NCI-H748 (cell line): ENCODE measurements at regions not wholly inside any gene's neighbourhood (a gene's known extent, or its start where the extent isn't known, plus 50 kb on each side); places are given as distances from the start of the nearest gene placed in this dataset.
A peak's percentile ranks its signal among the peaks of the same experiment; 100 is the strongest.

Source experiments
- DNase-seq: peaks from one replicate; lab custom pipeline; 2025; ENCODE audit not compliant: unreplicated experiment; lab: John Stamatoyannopoulos, UW

DNA sequence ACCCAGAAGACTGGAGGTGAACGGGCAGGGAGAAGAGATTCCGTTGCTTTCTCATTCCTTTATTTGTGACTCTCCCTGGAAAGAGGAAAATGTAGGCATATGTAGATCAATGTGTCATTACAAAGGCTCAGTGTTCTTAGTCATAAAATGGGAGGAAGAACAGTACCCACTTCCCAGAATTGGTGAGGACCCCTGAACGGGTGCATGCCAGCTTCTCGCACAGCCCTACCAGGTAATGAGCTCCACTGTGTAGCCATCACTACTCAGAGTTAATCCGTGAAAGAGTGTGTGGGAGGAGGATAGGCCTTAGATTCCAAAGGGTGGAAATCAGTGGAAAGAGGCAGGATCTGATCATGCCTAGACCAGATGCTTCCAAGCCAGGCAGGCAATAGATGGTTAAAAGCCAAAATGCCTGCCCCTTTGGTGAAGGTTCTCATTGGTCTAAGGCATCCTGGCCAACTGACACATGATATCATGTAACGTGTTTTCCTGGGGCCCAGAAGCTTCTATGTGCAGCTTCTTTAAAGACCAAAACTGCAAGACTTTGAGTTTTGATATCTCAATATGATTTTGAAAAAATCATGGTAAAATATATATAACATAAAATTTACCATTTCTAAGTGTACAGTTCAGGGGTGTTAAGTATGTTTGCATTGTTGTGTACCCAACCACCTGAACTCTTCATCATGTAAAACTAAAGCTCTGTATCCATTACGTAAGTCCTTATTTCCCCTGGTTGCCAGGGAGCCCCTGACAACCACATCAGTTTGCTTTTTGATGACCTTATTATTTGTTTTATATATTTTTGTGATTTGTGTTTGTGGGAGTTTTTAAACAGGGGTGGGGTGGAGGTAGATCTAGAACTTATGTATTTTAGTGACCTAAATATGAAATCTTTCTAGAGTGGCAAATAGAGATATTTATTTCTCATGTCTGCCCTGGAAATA, 402.2 kb upstream of the CFAP20DC start:
- peak; percentile 1 for DNase-seq

DNA sequence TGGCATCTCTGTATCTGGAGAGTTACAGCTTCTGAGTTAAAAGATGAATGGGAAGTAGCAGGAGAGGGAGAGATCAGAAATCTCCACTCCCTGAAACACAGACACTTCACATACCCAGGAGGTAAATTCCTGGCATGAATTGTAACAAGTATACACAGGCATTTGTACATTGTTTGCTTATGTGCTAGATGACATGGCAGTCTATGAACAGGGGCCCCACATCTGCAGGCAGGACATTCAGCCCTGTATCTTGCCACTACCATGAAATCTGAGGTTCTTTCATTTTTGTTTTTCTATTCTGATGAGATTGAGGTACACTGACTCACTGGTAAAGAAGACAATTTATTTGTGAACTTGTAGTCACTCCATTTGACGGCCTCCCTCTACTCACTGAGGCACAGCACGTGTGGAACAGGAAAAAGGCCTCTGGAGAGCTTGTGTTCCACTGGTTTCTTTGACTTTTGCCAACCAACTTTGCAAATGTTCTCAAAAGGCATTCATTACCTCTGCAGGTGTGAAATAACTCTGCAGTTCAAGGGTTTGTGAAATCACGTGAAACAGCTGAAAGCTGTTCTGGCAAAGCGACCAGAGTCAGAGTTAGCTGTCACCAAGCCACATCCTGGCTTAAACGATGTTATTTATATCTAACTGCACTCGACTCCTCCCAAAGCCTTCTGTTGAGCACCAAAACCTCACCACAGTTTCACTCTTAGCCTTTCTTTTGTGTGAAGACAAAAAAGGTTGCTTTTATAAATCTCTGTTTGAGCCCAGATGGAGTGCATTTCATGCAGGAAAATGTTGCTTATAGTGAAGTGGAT, 401.3 kb upstream of the CFAP20DC start:
- DNase-seq, result no peak

DNA sequence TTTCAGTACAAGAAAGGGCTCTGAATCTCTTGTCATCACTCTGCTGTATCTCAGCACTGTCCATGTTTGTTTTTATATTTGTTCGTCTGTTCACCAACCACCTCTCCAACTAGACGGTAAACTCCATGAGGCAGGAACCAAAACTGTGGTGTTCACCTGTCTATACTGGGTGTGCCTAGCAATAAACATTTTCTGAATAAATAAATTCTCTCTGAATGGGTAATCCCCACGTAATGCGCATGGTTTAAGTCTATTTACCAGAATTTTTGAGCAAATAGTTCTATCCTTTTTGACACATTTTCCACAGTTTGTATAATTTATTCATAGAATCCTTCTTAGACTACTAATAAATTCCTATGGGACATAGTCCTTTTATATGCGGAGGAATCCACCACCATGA, 400.6 kb upstream of the CFAP20DC start:
- DNase-seq, result no peak

DNA sequence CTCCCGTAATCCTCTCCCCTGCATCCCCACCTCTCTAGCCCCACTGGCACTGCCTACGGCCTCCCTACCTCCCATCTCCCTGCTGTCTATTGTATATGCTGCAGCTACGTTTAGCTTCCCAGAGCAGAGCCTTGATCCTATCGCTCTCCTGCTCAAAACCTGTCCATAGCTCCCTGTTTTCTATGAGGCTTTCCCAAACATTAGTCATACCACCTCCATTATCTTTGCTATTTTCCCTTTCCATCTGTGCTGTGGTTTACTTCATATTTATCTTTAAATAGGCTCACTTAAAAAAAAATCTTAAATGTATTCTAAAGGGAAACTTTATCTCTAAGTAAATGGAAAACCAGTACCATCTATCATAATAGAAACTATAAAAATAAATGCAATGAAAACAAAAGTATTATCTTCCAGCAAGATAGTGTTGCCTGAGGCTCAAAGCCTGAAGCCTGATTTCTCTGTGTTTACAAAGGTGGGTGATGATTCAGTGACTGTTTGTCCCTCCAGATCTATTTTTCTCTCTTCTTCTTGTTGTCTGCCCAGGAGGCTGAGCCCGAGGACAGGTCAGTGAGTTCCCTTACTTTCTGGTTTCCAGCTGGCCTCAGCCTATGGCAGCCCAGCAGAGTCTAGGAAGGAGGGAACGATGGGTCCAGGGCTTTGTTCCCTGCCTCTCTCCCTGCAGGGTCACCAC, 397.1 kb upstream of the CFAP20DC start:
- peak; percentile 24 for DNase-seq

DNA sequence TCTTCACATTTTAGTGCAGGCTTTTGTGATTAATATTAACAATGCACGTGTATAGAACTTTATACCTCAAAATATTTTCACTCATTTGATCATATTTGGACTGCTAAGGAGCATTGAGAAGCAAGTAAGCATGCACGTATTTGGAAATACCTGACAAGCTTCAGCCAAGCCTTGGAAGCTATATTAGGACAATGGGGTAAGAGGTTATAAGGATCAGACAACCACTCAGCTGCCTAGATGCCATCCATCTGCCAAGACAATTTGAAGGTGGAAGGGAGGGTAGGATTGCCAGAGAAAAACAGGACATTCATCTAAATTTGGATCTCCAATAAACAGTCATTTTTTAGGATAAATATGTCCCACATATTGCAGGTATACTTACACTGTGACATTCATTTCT, 394.9 kb upstream of the CFAP20DC start:
- no peak for DNase-seq

DNA sequence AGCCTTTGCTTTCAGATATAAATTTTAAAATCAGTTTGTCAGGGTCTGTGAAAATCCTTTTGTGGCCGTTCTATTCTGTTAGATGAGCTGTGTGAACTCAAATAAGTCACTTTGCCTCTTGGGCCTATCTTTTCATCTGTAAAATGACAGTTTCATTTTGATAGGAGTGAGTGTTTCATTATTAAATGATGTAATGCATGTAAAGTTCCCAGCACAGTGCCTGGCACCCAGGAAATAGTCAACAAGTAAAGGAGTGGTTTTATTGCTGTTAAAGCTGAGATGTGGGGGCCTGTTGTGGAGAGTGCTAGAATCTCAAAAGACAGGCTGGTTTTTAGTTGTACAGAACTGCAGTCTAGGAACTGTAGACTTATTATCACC, 394.5 kb upstream of the CFAP20DC start:
- DNase-seq, result no peak

DNA sequence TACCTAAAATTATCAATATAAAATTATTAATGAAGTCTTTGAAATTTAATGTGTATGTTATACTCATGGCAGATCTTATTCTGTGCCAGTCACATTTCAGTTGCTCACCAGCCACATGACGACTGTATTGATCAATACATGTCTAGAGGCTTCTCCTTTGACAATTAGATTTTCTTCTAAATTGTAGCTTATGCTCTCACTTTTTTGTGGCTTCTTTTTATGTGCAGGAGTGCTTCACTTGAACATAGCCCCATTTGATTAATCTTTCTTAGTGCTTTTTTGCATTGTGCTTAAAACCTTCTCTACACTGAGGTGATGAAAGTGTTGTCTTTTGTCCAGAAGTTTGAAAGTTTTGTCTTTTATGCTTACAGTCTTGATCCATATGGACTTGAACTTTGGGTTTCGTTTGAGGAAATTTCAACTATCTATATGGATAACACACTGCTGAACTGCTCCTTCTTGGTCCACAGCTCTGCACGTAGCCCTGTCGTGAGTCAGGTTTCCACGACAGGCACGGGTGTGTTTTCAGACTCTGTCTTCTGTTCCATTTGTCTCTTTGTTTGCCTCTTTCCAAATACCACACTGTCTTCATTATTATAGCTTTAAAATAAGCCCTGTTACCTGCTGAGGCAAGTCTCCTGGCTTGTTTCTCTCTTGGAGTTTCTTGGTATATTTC, 393.9 kb upstream of the CFAP20DC start:
- DNase-seq, result no peak

DNA sequence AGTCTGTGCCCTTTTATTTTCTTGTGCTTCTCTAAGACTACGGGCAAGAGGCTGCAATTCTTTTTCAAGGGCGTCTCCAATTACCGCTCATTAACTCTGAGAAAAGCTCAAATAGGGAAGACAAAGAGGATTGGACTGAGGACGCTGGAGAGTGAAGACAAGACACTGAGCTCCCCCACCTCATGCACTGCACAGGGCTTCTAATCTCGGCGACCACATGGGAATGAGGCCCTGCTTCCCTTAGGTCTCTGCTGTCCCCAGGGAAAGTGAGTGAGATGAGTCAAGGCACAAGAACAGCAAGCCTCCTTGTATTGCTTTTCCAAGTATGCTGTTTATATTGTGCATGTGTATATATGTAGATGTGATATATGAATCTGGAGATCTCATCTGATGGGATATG, 392.2 kb upstream of the CFAP20DC start:
- no peak for DNase-seq

DNA sequence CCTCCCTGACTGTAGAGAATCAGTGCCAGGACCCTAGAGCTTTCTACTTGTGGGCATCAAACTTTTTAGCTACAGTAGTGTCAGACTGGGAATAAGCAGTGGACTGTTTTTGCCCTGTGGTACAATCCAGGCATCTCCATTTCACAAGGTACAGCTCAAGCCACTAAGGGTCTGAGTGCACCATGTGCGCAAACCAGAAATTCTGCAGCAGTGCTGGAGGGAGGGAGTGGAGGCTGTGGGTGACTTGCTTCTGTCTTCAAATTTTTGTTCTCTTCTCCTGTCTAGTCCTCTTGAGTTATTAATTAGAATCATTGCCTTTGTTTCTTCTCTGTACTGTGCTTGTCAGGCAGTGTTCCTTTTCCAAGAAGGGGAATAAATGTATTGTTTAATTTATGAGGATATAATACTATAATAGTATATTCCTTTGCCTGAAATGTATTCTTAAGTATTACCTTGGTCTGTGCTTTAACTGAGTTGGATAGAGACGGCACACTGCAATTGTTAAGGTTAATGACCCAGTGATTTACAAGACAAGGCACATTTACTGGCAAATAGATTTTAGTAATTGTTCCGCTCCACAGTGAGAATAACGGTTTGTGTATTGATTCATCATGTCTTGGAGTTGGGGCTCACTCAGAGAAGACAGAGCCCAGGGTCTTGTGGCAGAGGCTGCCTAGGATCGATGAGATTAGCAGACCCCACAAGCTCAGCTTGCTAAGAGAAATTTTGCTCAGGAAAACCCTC, 390.6 kb upstream of the CFAP20DC start:
- no peak for DNase-seq

DNA sequence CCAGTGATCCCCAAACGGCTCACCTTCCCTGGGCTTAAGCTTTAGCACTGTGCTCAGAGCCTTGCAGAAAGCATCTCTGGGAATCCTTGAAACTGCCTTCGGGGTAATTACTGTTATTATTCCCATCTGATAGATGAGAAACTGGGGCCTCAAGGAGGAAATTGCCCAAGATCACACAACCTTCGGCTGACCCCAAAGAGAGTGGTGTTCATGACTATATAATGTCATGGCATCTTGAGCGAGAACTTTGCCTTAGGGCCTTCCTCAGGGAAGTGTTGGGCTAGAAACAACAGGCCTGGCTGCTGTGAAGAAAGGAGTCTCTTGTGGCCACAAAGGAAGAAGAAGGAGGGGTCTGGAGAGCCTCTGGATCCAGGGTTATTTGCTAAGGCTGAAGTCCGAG, 388.7 kb upstream of the CFAP20DC start:
- no peak for DNase-seq

DNA sequence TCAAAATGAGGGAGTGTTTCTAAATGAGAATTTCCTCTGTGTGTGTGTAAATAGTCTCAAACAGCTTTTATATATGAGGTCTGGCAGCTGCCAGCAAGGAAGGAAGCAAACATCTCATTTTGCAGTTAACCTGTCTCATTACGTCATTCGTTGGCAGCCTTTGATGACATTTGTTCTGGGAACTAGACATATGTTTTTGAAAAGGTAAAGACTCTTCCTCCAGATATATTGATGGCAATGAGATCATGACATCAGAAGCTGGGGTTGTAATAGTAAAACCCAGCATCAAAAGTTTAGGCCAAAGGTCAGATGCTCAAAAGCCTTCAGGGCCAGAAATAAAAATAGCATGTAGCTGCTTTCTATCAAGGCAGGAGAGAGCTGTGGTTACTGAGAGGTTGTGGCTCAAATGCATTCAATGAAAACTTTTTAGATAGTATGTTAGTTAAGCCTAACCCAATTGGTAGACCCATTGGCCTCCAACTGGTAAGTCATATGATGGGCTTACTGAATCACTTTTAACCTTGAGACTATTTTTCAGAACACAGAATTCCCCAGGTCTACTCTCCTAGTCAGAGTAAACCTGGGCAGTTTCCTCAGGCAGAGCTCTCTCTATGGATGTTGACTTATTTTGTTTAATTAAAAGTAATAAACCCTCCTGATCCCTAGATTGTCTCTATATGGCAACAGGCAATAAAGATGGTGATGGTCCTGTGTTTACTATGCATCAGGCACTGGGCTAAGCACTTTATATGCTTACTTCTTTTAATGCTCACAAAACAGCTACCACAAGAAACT, 386.5 kb upstream of the CFAP20DC start:
- DNase-seq, result peak; percentile 46

DNA sequence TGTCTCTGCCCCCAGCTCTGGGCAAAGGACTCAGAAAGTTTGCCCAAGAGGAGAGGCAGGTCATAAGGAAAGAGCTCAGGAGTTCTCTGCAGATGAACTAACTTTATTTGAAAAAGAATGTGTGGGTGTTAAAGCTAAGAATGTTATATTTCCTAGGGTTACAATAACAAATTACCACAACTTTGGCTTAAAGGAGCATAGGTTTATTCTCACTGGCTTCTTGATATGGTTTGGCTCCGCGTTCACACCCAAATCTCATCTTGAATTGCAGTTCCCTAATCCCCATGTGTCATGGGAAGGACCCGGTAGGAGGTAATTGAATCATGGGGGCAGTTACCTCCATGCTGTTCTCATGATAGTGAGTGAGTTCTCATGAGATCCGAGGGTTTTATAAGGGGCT, 383.7 kb upstream of the CFAP20DC start:
- DNase-seq, result no peak

DNA sequence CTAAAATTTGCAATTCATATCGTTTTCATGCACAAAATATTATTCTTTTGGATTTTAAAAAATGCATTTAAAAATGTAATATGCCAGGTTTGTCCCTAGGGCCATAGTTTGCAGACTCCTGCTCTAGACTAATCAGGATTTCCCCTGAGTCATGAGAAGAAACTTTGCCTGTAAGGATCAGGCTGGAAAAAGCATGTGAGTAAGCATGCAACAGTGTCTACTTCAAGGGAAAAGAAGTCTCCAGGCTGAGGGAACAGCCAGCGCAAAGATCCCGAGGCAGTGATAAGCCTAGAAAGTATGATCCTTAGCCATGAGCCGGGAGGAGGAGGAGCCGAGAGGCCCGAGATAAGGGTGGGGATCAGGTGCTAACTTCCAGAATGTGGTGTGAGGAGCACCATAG, 382.8 kb upstream of the CFAP20DC start:
- no peak for DNase-seq

DNA sequence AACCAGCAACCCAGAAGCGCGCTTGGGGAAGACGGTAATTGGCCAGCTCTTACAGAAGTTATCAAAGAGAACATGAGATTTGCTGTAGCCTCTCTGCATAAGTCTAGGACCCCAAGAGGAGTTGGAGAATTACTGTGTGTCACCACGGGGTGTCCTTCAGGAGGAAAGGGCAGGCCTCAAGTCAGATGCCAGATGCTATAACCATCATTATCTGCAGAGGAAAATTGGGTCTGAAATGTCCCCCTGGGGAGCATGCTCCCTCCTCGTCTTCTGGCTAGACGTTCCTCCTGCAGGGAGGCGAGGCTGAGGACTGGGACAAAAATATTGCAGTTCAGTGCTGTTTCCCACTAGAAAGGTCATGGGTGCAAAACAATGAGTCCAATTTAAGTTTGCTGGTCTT, 380.5 kb upstream of the CFAP20DC start:
- no peak for DNase-seq

DNA sequence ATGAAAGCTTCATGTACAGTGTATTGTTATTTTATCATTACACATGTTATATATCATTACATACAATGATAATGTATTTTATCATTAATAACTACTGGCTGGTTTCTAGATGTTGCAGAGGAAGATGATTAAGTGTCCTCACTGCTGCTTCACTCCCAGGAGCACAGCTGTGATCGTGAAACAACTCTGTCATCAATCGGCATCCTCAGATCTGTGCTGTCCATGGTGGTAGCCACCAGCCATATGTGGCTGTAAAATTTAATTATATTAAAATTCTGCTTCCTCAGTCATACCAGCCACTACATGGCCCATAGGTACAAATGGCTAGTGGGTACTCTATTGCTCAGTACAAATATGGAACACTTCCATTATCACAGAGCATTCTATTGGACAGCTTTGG, 379.4 kb upstream of the CFAP20DC start:
- DNase-seq, result no peak

DNA sequence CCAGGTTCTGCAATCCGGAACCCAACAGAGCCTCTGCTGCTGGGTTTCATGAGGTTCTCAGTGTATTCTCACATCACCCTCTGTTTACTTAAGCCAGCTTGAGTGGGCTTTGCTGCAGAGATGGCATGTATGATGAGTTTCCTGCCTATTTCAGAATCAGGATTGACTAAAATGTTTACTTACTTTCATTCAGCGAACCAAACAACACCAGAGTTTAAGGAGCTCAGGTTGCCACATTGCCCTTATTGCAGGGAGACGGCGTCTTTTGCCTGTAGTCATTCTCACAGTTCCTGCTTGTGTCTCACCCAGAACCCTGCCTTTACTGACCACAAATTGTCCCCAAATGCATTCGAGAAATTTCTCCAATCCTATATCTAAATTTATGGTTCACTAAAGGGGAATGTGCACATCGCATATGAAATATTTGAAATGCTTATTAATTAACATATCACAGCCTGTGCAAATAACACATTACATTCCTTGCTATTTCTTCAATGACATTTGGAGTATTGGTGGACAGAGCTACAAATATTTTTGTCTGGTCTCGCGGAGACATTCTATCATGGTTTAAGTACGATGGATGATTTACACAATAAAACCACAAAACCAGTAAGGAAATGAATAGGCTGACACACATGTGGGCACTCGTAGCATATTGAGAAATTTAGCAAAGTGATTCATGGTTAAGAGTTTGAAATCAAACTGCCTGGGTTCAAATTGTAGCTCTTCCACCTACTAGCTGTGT, 377.2 kb upstream of the CFAP20DC start:
- no peak for DNase-seq

DNA sequence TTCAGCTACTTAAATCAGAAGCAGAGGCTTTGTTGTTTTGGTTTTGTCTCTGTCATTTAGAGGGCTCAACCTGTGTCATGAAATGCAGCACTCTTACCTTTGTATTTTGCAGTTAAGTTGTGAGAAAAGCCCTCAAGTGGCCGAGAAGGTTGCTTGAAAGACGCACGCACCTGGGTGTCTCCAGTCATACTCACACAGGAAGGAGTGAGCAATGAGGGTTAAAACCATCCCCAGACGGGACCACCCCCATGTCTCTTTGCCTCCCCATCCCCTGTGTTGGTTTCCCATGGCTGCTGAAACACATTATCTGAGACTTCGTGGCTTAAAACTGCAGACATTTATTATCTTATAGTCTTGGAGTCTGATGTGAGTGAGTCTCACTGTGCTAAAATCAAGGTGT, 376.1 kb upstream of the CFAP20DC start:
- no peak for DNase-seq

DNA sequence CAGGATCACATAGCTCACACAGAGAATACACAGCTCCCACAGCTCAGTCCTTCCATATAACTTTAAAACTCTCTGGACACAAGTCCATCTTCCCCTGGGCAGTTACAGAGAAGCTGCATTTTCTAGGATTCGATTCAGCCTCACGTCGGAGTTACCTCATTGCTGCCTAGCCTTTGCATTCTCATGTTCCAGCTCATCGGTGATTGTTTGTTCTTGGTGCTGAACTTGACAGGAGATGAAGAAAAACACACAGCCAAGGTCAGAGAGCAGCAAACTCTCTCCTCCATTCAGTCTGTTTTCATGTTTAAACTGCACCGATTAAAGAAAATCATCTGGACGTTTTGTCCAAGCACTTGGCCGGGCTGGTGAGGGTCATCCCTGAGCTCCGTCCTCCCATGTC, 375.5 kb upstream of the CFAP20DC start:
- DNase-seq, result no peak
